ENCODE measurements at regions not wholly inside any gene's neighbourhood (a gene's known extent, or its start where the extent isn't known, plus 50 kb on each side); places are given as distances from the start of the nearest gene placed in this dataset.

- POLR2A ChIA-PET: no interaction called here
- H3K79me2 ChIP-seq (ENCODE audit: control insufficient read depth, insufficient read depth, low read length): no peaks in the 10 kb centered on the region
- H3K9me3 ChIP-seq (replicated peaks; ENCODE audit: control insufficient read depth, insufficient read depth, low read length): no peaks in the 10 kb centered on the region
- no peak overlapping the region for H2AFZ ChIP-seq (ENCODE audit: low read depth, low read length)
- H3K27ac ChIP-seq (ENCODE audit: insufficient read depth, low read depth, low read length): no peak overlapping the region
- H3K36me3 ChIP-seq (ENCODE audit: control insufficient read depth in 2 of 2, extremely low read depth in 1 of 2, insufficient read depth in 2 of 2, low read length in 2 of 2): no peaks in the 10 kb centered on the region
- no TSS peak for BruUV-seq (replicated peaks)
- dilution Hi-C loops (cut with MboI; ENCODE audit: extremely low pct_ligation_motif_present, low sequenced_read_pairs): no loop called here
- H3K9ac ChIP-seq (replicated peaks; ENCODE audit: extremely low read depth, insufficient read depth, low read length): no peak overlapping the region
- H3K27me3 ChIP-seq (ENCODE audit: control insufficient read depth in 2 of 2, insufficient read depth in 2 of 2, low read length in 2 of 2): peaks cover 0 to 3% of the 10 kb centered on the region in 2 experiments
- DNase-seq (ENCODE audit: low read depth, low spot score) (no peak), FAIRE-seq (no peak)
- no peak overlapping the region for H3K4me2 ChIP-seq (ENCODE audit: insufficient read depth, low read length)
- CTCF ChIA-PET: no interaction called here
- H3K4me3 ChIP-seq (replicated peaks in 1 of 3; ENCODE audit: insufficient read depth in 1 of 3, low read depth in 1 of 3, low read length in 3 of 3): no peak overlapping the region
- TF ChIP-seq GATA2 (IDR thresholded peaks at IDR 0.05; ENCODE audit: insufficient read depth, insufficient read length, low read depth, low read length) (no peak), MYC (IDR thresholded peaks at IDR 0.05; ENCODE audit: low read depth, low read length) (no peak), EZH2 (IDR thresholded peaks at IDR 0.05; ENCODE audit: borderline replicate concordance, low read depth, low read length, severe bottlenecking) (no peak), JUN (IDR thresholded peaks at IDR 0.05; ENCODE audit: borderline replicate concordance, insufficient read depth, insufficient read length, low read depth) (no peak), CTCF (IDR thresholded peaks at IDR 0.05; ENCODE audit: extremely low read depth in 1 of 2, insufficient read depth in 1 of 2, low read depth in 1 of 2, low read length in 2 of 2) (no peak), FOS (IDR thresholded peaks at IDR 0.05; ENCODE audit: borderline replicate concordance, insufficient read depth, low read length) (no peak), MAX (IDR thresholded peaks at IDR 0.05; ENCODE audit: insufficient read depth, insufficient read length) (no peak), POLR2A (IDR thresholded peaks at IDR 0.05; ENCODE audit: low read depth, low read length) (no peak)
- intact Hi-C loops (cut with micrococcal nuclease): loop anchor here (10.0 kb wide), 1 partner anchor 256 kb away; the partner anchor contains the start of gene RYBP
- H3K4me1 ChIP-seq (ENCODE audit: control insufficient read depth, extremely low read depth, insufficient read depth, low read length): peaks cover 14% of the 10 kb centered on the region
- H3K9me1 ChIP-seq (replicated peaks; ENCODE audit: control insufficient read depth, extremely low read depth, insufficient read depth, low read length): no peaks in the 10 kb centered on the region
- no peaks in the 10 kb centered on the region for H4K20me1 ChIP-seq (replicated peaks; ENCODE audit: control insufficient read depth, extremely low read depth, insufficient read depth, low read length)
Measured at GRCh38 chr3:72188536-72188935, 403.6 kb upstream of the PROK2 start.

All from endothelial cell of umbilical vein (primary cell).